Endothelial cell of umbilical vein (primary cell): ENCODE measurements at regions not wholly inside any gene's neighbourhood (a gene's known extent, or its start where the extent isn't known, plus 50 kb on each side); places are given as distances from the start of the nearest gene placed in this dataset.

ENCODE experiments used
- BruUV-seq: library from RNA; stranded (reverse); fragments of 400-500 nt; replicated peaks from 2 replicates; lab custom pipeline; 2021; lab: Mats Ljungman, UMichigan
- CTCF ChIA-PET: fragments of 300-600, 350-600 bp; sonication (Branson Sonifier 250); formaldehyde crosslinking; loops from one replicate; lab custom pipeline; 2021; ENCODE audit warnings: antibody characterized with exemption, inconsistent platforms; lab: Charles Lee
- POLR2A ChIA-PET: fragments of 300-600, 350-600 bp; sonication (Branson Sonifier 250); formaldehyde crosslinking; loops from one replicate; lab custom pipeline; 2021; ENCODE audit warnings: antibody characterized with exemption, inconsistent platforms; lab: Charles Lee
- DNase-seq: peaks from one replicate; pipeline ENCODE4 v3.0.0-alpha.2; 2011; ENCODE audit warnings: low read depth, low spot score
- FAIRE-seq: peaks from 2 replicates; lab custom pipeline; 2011; peaks lifted over from hg19 to GRCh38; lab: Jason Lieb, UNC
- H2AFZ ChIP-seq: 2 replicates; pipeline ENCODE4 v1.6.0; 2012; ENCODE audit warnings: low read depth, low read length, control low read depth, inconsistent platforms
- H3K27ac ChIP-seq: 2 replicates; pipeline ENCODE4 v1.5.1; 2011; ENCODE audit warnings: low read depth, mild to moderate bottlenecking, control low read depth, low read length, moderate library complexity; ENCODE audit not compliant: insufficient read depth
- H3K27me3 ChIP-seq, 2 experiments: 2 replicates each; pipeline versions ENCODE4 v1.6.0 to v1.6.1; 2011; ENCODE audit warnings: low read length in 2 of 2, mixed read lengths in 1 of 2; ENCODE audit not compliant: control insufficient read depth in 2 of 2, insufficient read depth in 2 of 2
- H3K36me3 ChIP-seq, 2 experiments: 2 replicates in 1 of 2; 3 replicates in 1 of 2; pipeline ENCODE4 v1.5.1; 2011; ENCODE audit warnings: low read length in 2 of 2, mild to moderate bottlenecking in 1 of 2, moderate library complexity in 1 of 2; ENCODE audit not compliant: control insufficient read depth in 2 of 2, insufficient read depth in 2 of 2; ENCODE audit errors: extremely low read depth in 1 of 2
- H3K4me1 ChIP-seq: 3 replicates; pipeline ENCODE4 v1.5.1; 2011; ENCODE audit warnings: mild to moderate bottlenecking, low read length; ENCODE audit not compliant: control insufficient read depth, insufficient read depth; ENCODE audit errors: extremely low read depth
- H3K4me2 ChIP-seq: 2 replicates; pipeline ENCODE4 v1.6.1; 2011; ENCODE audit warnings: low read length, control low read depth, mixed read lengths; ENCODE audit not compliant: insufficient read depth
- H3K4me3 ChIP-seq, 3 experiments: fragments of 200-600 bp in 1 of 3; sonication (generic), shearing (Covaris generic) in 1 of 3; replicated peaks in 1 of 3; 2 replicates each; pipeline ENCODE4 v1.5.1; 2011 to 2016; ENCODE audit warnings: control low read depth in 3 of 3, low read length in 3 of 3, mild to moderate bottlenecking in 2 of 3, inconsistent platforms in 1 of 3, low read depth in 1 of 3, moderate library complexity in 1 of 3; ENCODE audit not compliant: insufficient read depth in 1 of 3
- H3K79me2 ChIP-seq: 2 replicates; pipeline ENCODE4 v1.6.0; 2012; ENCODE audit warnings: low read length, inconsistent platforms; ENCODE audit not compliant: control insufficient read depth, insufficient read depth
- H3K9ac ChIP-seq: replicated peaks from 2 replicates; pipeline ENCODE3; 2011; ENCODE audit warnings: low read length, control low read depth; ENCODE audit not compliant: insufficient read depth; ENCODE audit errors: extremely low read depth
- H3K9me1 ChIP-seq: replicated peaks from 3 replicates; pipeline ENCODE4 v1.6.0; 2011; ENCODE audit warnings: mild to moderate bottlenecking, low read length; ENCODE audit not compliant: control insufficient read depth, insufficient read depth; ENCODE audit errors: extremely low read depth
- H3K9me3 ChIP-seq: replicated peaks from 2 replicates; pipeline ENCODE4 v1.5.1; 2012; ENCODE audit warnings: low read length, inconsistent platforms; ENCODE audit not compliant: control insufficient read depth, insufficient read depth
- H4K20me1 ChIP-seq: replicated peaks from 2 replicates; pipeline ENCODE3; 2011; ENCODE audit warnings: mild to moderate bottlenecking, low read length; ENCODE audit not compliant: control insufficient read depth, insufficient read depth; ENCODE audit errors: extremely low read depth
- EZH2 ChIP-seq: IDR thresholded peaks from 2 replicates; pipeline ENCODE4 v1.6.1; 2012; ENCODE audit warnings: borderline replicate concordance, low read depth, mild to moderate bottlenecking, moderate library complexity, low read length, inconsistent platforms; ENCODE audit not compliant: severe bottlenecking
- FOS ChIP-seq: IDR thresholded peaks from 2 replicates; pipeline ENCODE4 v1.6.1; 2011; ENCODE audit warnings: mild to moderate bottlenecking, low read length, moderate library complexity, borderline replicate concordance; ENCODE audit not compliant: insufficient read depth
- GATA2 ChIP-seq: IDR thresholded peaks from 2 replicates; pipeline ENCODE4 v1.7.0; 2011; ENCODE audit warnings: low read depth, mild to moderate bottlenecking, moderate library complexity, mixed read lengths, low read length; ENCODE audit not compliant: insufficient read length, insufficient read depth
- JUN ChIP-seq: IDR thresholded peaks from 2 replicates; pipeline ENCODE4 v1.6.1; 2011; ENCODE audit warnings: borderline replicate concordance, low read depth; ENCODE audit not compliant: insufficient read length, insufficient read depth
- MYC ChIP-seq: IDR thresholded peaks from one replicate; pipeline ENCODE4 v1.6.1; 2011; ENCODE audit warnings: mild to moderate bottlenecking, low read depth, low read length
- POLR2A ChIP-seq: IDR thresholded peaks from 2 replicates; pipeline ENCODE4 v1.6.1; 2012; ENCODE audit warnings: low read depth, mild to moderate bottlenecking, control low read depth, low read length
- POLR2AphosphoS5 ChIP-seq: IDR thresholded peaks from 2 replicates; pipeline ENCODE4 v1.6.1; 2012; ENCODE audit warnings: low read depth, mild to moderate bottlenecking, control low read depth, low read length, moderate library complexity; ENCODE audit not compliant: insufficient read depth
- dilution Hi-C: fragments of 300-500 bp; cut with MboI; formaldehyde crosslinking; loops from one replicate; pipeline ENCODE4 v1.15.0; 2019; ENCODE audit warnings: low sequenced_read_pairs; ENCODE audit not compliant: extremely low pct_ligation_motif_present
- intact Hi-C: fragments of 100-400 bp; cut with micrococcal nuclease; formaldehyde crosslinking; loops from one replicate; pipeline ENCODE4 v1.10.0; 2022
- TF ChIP-seq, protein P1 (sequence below), 2 donors: IDR thresholded peaks; 1 replicate in 1 of 2; 2 replicates in 1 of 2; pipeline ENCODE4 v1.5.1; 2011; ENCODE audit warnings: low read length in 2 of 2, mild to moderate bottlenecking in 2 of 2, moderate library complexity in 2 of 2, control low read depth in 1 of 2, inconsistent platforms in 1 of 2, low read depth in 1 of 2; ENCODE audit not compliant: insufficient read depth in 1 of 2; ENCODE audit errors: extremely low read depth in 1 of 2
- TF ChIP-seq, protein P2 (sequence below): IDR thresholded peaks from 2 replicates; pipeline ENCODE4 v1.6.1; 2011; ENCODE audit not compliant: insufficient read depth, insufficient read length

DNA sequence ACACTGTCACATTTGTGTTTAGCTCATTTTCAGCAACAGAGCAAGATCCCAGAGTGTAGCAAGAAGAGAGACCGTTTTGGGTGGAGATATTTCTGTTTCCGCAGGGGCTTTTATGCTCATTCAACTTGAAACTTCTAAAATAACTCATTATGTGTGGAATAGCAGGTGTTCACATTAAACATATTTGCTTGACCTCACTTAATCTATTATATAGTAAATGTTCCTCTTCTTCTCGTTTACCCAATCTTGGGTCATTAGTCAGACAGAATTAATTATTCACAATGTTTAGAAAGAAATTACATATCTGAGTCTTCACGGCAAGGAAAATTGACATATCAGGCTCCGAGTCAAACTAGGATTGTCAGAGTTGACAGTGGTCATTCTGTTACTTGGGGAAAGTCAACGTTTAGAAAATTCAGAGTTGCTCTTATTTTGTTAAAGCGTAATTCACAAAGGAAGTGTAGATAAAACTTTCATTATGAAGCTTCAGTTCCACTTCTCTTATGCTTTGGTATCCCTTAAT, 222.9 kb downstream of the TPRG1 start:
- Histone ChIP-seq H3K79me2 (no peaks in the 10 kb centered on the region), H3K27ac (no peak overlapping the region), H3K9ac (no peak overlapping the region), H3K9me3 (no peaks in the 10 kb centered on the region), H3K4me2 (no peak overlapping the region), H3K4me1 (no peaks in the 10 kb centered on the region), H3K4me3 (no peak overlapping the region), H2AFZ (no peak overlapping the region), H4K20me1 (no peaks in the 10 kb centered on the region), H3K9me1 (no peaks in the 10 kb centered on the region), H3K36me3 (no peaks in the 10 kb centered on the region), H3K27me3 (no peaks in the 10 kb centered on the region)
- no TSS peak for BruUV-seq
- FAIRE-seq (no peak), DNase-seq (no peak)
- CTCF ChIA-PET = no interaction called here
- POLR2A ChIA-PET = no interaction called here
- dilution Hi-C loops = no loop called here
- TF ChIP-seq, protein P1, sequence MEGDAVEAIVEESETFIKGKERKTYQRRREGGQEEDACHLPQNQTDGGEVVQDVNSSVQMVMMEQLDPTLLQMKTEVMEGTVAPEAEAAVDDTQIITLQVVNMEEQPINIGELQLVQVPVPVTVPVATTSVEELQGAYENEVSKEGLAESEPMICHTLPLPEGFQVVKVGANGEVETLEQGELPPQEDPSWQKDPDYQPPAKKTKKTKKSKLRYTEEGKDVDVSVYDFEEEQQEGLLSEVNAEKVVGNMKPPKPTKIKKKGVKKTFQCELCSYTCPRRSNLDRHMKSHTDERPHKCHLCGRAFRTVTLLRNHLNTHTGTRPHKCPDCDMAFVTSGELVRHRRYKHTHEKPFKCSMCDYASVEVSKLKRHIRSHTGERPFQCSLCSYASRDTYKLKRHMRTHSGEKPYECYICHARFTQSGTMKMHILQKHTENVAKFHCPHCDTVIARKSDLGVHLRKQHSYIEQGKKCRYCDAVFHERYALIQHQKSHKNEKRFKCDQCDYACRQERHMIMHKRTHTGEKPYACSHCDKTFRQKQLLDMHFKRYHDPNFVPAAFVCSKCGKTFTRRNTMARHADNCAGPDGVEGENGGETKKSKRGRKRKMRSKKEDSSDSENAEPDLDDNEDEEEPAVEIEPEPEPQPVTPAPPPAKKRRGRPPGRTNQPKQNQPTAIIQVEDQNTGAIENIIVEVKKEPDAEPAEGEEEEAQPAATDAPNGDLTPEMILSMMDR (IDR thresholded peaks at IDR 0.05; ENCODE audit: extremely low read depth in 1 of 2, insufficient read depth in 1 of 2, low read depth in 1 of 2, low read length in 2 of 2) = no peak
- no peak for TF ChIP-seq EZH2
- no peak for TF ChIP-seq POLR2AphosphoS5
- no peak for TF ChIP-seq POLR2A
- no peak for TF ChIP-seq MYC
- no peak for TF ChIP-seq GATA2
- TF ChIP-seq, protein P2, sequence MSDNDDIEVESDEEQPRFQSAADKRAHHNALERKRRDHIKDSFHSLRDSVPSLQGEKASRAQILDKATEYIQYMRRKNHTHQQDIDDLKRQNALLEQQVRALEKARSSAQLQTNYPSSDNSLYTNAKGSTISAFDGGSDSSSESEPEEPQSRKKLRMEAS = no peak
- TF ChIP-seq FOS = no peak
- TF ChIP-seq JUN = no peak
- intact Hi-C loops = no loop called here
